Kidney epithelial cell (primary cell): ENCODE measurements at regions not wholly inside any gene's neighbourhood (a gene's known extent, or its start where the extent isn't known, plus 50 kb on each side); places are given as distances from the start of the nearest gene placed in this dataset.
A peak's percentile ranks its signal among the peaks of the same experiment; 100 is the strongest.

Experiments used
- DNase-seq: peaks from one replicate; pipeline ENCODE4 v3.0.0-alpha.2; 2010; ENCODE audit warnings: low read depth
- H3K27me3 ChIP-seq: 2 replicates; pipeline ENCODE4 v1.6.0; 2011; ENCODE audit warnings: low read length; ENCODE audit not compliant: control insufficient read depth, insufficient read depth
- H3K36me3 ChIP-seq: 2 replicates; pipeline ENCODE4 v1.5.1; 2011; ENCODE audit warnings: low read length; ENCODE audit not compliant: control insufficient read depth, insufficient read depth
- H3K4me3 ChIP-seq: 2 replicates; pipeline ENCODE4 v1.5.1; 2011; ENCODE audit warnings: low read depth, mild to moderate bottlenecking, control low read depth, low read length
- TF ChIP-seq, protein P1 (sequence below): IDR thresholded peaks from 2 replicates; pipeline ENCODE4 v1.5.1; 2011; ENCODE audit warnings: mild to moderate bottlenecking, moderate library complexity, low read length, control low read depth, inconsistent platforms; ENCODE audit not compliant: insufficient read depth, poor library complexity, severe bottlenecking

DNA sequence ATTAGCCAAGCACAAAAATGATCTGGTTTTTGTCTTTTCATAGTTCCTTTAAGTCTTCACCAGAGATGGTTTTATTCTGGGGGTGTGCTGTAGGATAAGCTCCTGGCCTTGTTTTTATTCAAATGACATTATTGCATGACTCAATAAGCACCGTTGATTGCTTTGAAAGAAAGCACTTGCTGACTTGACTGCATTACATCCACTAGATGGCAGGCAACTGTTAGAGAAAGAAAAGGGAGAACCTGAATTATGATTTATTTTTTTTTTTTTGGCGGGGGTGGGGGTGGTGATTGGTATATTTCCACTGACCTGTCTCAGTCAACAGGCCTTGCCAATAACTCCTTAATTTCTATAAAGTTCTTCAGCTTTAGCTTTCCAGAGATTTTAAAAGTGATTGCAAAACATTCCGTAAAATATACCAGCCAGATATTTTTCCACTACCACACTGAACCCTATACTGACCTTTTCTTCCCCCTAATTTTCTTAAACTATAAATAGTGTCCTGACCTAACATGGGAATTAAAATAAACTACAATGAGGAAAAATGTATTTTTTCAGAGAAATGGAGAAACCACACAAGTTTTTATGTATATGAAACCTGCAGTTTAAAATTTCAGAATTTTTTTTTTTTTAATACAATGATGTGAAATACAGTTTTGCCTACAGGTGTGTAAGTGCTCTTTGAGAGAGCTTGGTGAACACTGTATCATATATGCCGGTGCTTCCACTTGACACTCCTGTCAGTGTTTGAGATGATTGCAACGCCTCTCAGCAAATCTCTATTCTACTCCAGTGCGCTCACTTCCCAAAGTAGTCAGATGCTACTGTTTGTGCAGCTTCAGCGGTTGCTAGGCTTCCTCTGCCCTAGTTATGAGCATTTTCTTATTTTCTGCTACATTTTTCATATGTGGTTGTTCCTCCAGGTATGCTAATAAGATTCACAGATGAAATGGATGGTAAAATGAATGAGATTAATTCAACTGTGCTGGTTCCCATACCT, 274.3 kb downstream of the CD109 start:
- no peaks in the 10 kb centered on the region for H3K36me3 ChIP-seq
- TF ChIP-seq, protein P1, sequence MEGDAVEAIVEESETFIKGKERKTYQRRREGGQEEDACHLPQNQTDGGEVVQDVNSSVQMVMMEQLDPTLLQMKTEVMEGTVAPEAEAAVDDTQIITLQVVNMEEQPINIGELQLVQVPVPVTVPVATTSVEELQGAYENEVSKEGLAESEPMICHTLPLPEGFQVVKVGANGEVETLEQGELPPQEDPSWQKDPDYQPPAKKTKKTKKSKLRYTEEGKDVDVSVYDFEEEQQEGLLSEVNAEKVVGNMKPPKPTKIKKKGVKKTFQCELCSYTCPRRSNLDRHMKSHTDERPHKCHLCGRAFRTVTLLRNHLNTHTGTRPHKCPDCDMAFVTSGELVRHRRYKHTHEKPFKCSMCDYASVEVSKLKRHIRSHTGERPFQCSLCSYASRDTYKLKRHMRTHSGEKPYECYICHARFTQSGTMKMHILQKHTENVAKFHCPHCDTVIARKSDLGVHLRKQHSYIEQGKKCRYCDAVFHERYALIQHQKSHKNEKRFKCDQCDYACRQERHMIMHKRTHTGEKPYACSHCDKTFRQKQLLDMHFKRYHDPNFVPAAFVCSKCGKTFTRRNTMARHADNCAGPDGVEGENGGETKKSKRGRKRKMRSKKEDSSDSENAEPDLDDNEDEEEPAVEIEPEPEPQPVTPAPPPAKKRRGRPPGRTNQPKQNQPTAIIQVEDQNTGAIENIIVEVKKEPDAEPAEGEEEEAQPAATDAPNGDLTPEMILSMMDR = peak; percentile 63
- DNase-seq = no peak
- no peak overlapping the region for H3K4me3 ChIP-seq
- no peaks in the 10 kb centered on the region for H3K27me3 ChIP-seq

DNA sequence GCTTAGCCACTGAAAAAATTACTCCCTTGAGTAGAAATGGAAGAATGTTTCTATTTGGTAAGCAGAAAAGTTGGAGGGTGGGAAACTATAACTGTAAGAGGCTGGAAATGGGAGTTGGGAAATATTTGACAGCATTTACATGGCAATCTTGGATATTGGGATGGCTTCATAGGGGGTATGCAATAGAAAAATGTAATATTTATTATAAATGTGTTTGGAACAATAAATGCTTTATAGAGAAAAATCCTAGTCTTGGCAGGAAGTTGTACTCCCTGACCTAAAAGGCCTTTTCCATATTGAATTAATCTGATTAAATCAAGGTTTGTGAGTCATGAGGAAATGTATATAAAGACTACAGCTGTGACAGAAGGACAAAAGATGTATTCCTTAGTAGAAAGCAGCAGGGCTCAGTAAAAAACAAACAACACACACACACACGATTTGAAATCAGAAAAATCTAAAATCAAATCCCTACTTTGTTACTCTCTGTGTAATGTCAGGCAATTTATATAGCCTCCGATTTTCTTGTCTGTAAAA, 272.3 kb downstream of the CD109 start:
- Histone ChIP-seq H3K4me3 (no peak overlapping the region), H3K36me3 (no peaks in the 10 kb centered on the region), H3K27me3 (no peaks in the 10 kb centered on the region)
- TF ChIP-seq, protein P1 = no peak
- no peak for DNase-seq

DNA sequence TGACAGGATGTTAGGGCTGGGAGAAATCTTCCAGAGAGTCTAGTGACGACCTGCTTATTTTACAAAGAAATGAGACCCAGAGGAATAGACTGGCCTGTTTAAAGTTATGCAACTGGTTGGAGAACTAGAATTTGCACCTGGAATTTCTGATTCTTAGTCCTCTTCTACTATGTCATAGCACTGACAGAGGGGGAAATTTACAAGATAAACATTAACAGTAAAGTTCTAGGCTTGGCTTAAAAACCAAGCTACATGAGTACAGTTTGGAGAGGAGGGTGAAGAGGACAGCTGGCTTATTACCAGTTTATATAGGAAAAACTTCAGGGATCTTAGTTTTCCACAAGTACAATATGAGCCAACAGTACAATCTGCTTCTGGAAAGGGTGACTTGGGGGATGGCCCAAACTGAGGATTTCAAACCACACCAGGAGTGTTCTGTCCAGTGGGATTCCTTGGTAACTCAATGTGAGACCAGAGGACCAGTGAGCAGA, 269.6 kb downstream of the CD109 start:
- TF ChIP-seq, protein P1 = no peak
- no peak for DNase-seq
- no peaks in the 10 kb centered on the region for H3K36me3 ChIP-seq

DNA sequence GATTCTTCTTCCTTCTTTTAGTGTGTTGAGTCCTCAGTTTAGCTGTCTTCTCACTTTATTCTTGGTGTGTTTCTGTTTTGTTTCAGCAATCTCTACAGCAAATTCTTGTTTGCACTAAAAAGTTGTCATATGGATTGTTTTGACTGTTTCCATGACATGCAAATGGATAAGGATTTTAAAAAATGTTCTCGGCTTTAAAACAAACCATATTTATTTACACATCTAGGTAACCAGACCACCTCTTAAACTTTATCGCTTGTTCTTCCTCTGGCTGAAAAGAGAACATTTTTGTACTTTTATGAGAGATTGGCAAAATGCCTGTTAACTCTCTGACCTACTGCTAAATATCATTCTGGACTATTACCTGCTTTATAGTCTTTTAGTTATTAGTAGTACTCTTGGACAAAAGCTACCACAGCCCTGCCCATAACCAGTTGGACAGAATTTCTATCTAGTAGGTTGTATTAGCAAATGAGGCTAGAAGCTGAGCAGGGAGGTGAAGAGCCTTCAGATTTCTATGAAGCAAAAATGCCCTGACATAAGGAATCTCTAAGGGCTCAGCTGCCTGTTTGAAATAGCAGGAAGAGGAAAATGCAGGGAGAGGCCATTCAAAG, 268.3 kb downstream of the CD109 start:
- TF ChIP-seq, protein P1 = no peak
- no peak for DNase-seq
- no peaks in the 10 kb centered on the region for H3K27me3 ChIP-seq
- no peaks in the 10 kb centered on the region for H3K36me3 ChIP-seq
- H3K4me3 ChIP-seq = no peak overlapping the region

More for the DNA sequence above, 269.6 kb downstream of the CD109 start:
- Histone ChIP-seq H3K27me3 (no peaks in the 10 kb centered on the region), H3K4me3 (no peak overlapping the region)

DNA sequence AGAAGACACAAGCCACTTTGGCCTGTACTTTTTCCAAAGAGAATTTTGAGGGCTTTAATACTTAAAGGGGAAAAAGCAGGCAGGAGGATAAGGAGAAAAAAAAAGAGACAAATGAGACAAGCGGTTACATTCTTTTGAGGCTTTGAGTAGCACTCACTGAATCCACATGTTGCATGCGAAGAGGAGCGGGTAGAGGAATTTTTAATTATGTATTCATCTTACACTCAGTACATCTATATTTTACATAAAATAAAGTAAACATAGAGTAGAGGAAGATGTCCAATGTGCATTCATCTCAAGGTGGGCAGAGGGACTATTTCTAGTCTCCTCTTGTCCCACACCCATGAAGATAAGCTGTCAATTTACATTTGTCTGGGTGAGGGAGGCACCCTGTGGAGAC, 266.9 kb downstream of the CD109 start:
- TF ChIP-seq, protein P1 = no peak
- no peak overlapping the region for H3K4me3 ChIP-seq
- no peak for DNase-seq
- no peaks in the 10 kb centered on the region for H3K36me3 ChIP-seq
- no peaks in the 10 kb centered on the region for H3K27me3 ChIP-seq
